Fibroblast of villous mesenchyme (primary cell): ENCODE measurements at regions not wholly inside any gene's neighbourhood (a gene's known extent, or its start where the extent isn't known, plus 50 kb on each side); places are given as distances from the start of the nearest gene placed in this dataset.

Source experiments
- DNase-seq: peaks from one replicate; pipeline ENCODE4 v3.0.0-alpha.2; 2010; ENCODE audit warnings: low read depth
- H3K4me3 ChIP-seq: 2 replicates; pipeline ENCODE4 v1.5.1; 2011; ENCODE audit warnings: low read depth, mild to moderate bottlenecking, low read length
- CTCF ChIP-seq: IDR thresholded peaks from 2 replicates; pipeline ENCODE4 v1.5.1; 2012; ENCODE audit warnings: low read depth, mild to moderate bottlenecking, low read length; ENCODE audit not compliant: insufficient read depth

- no peak for DNase-seq
- H3K4me3 ChIP-seq, result no peak overlapping the region
- no peak for TF ChIP-seq CTCF
Observed at GRCh38 chr6:167426651-167427050, 101.8 kb downstream of the TTLL2 start.

- no peak for TF ChIP-seq CTCF
- DNase-seq, result no peak
- H3K4me3 ChIP-seq, result no peak overlapping the region
Observed at GRCh38 chr6:167428664-167429333, 103.9 kb downstream of the TTLL2 start.

- no peak overlapping the region for H3K4me3 ChIP-seq
- no peak for DNase-seq
- no peak for TF ChIP-seq CTCF
Observed at GRCh38 chr6:167429353-167429752, 104.5 kb downstream of the TTLL2 start.

GRCh38 chr6:167435209-167435728 is 110.4 kb downstream of the TTLL2 start:
- no peak overlapping the region for H3K4me3 ChIP-seq
- no peak for TF ChIP-seq CTCF
- DNase-seq, result no peak

GRCh38 chr6:167437888-167438484 is 113.1 kb downstream of the TTLL2 start:
- no peak overlapping the region for H3K4me3 ChIP-seq
- no peak for DNase-seq
- TF ChIP-seq CTCF, result no peak

GRCh38 chr6:167441715-167442206 is 116.9 kb downstream of the TTLL2 start:
- no peak for TF ChIP-seq CTCF
- no peak overlapping the region for H3K4me3 ChIP-seq
- DNase-seq, result no peak
